Right renal pelvis (tissue), 4 donors: ENCODE measurements at regions not wholly inside any gene's neighbourhood (a gene's known extent, or its start where the extent isn't known, plus 50 kb on each side); places are given as distances from the start of the nearest gene placed in this dataset.
A peak's percentile ranks its signal among the peaks of the same experiment; 100 is the strongest.
"Not testable (repeated sequence)": the region's sequence is repeated elsewhere in the genome, so short reads cannot be mapped to it uniquely, and the experiment has no call there.

Source experiments
- DNase-seq, 4 donors: peaks; one replicate each; pipeline ENCODE4 v3.0.0-alpha.2; 2013; ENCODE audit warnings: low read depth in 4 of 4, low spot score in 3 of 4, missing footprints in 1 of 4

- DNase-seq = no peak
Observed at GRCh38 chr20:54995553-54995952, 520.2 kb downstream of the DOK5 start.

- DNase-seq = no peak
Observed at GRCh38 chr20:54995011-54995410, 519.6 kb downstream of the DOK5 start.

- no peak for DNase-seq
Observed at GRCh38 chr20:54985091-54985490, 509.7 kb downstream of the DOK5 start.

- no peak for DNase-seq
Observed at GRCh38 chr20:54984104-54984448, 508.7 kb downstream of the DOK5 start.

GRCh38 chr20:54983394-54984103 is 508.2 kb downstream of the DOK5 start:
- DNase-seq = not testable (repeated sequence)

- peak in 1 of 4 donors; percentile 23 for DNase-seq
Observed at GRCh38 chr20:54981175-54981574, 505.8 kb downstream of the DOK5 start.

GRCh38 chr20:54980103-54980960 is 504.9 kb downstream of the DOK5 start:
- peak in 1 of 4 donors; percentile 12 for DNase-seq

GRCh38 chr20:54950304-54950703 is 474.9 kb downstream of the DOK5 start:
- DNase-seq = no peak

GRCh38 chr20:54941666-54942065 is 466.3 kb downstream of the DOK5 start:
- DNase-seq = no peak

- no peak for DNase-seq
Observed at GRCh38 chr20:54940522-54940921, 465.1 kb downstream of the DOK5 start.

- no peak for DNase-seq
Observed at GRCh38 chr20:54938707-54939106, 463.3 kb downstream of the DOK5 start.

- DNase-seq = no peak
Observed at GRCh38 chr20:54933212-54933904, 458.0 kb downstream of the DOK5 start.

GRCh38 chr20:54929191-54929590 is 453.8 kb downstream of the DOK5 start:
- DNase-seq = no peak

- no peak for DNase-seq
Observed at GRCh38 chr20:54928564-54928963, 453.2 kb downstream of the DOK5 start.

- no peak for DNase-seq
Observed at GRCh38 chr20:54922636-54923035, 447.2 kb downstream of the DOK5 start.

GRCh38 chr20:54922096-54922495 is 446.7 kb downstream of the DOK5 start:
- no peak for DNase-seq

- no peak for DNase-seq
Observed at GRCh38 chr20:54920491-54920890, 445.1 kb downstream of the DOK5 start.

GRCh38 chr20:54918993-54919392 is 443.6 kb downstream of the DOK5 start:
- DNase-seq = not testable (repeated sequence)

GRCh38 chr20:54914995-54915394 is 439.6 kb downstream of the DOK5 start:
- DNase-seq = no peak

- DNase-seq = no peak
Observed at GRCh38 chr20:54909702-54910101, 434.3 kb downstream of the DOK5 start.

GRCh38 chr20:54906134-54906533 is 430.7 kb downstream of the DOK5 start:
- not testable (repeated sequence) for DNase-seq
